Glomerular visceral epithelial cell (primary cell): ENCODE measurements at regions not wholly inside any gene's neighbourhood (a gene's known extent, or its start where the extent isn't known, plus 50 kb on each side); places are given as distances from the start of the nearest gene placed in this dataset.

Experiments used
- DNase-seq: peaks from one replicate; pipeline ENCODE4 v3.0.0-alpha.2; 2016; ENCODE audit errors: extremely low spot score

GRCh38 chr12:67496581-67496980 lies 152.0 kb upstream of the DYRK2 start:
- DNase-seq = no peak

DNA sequence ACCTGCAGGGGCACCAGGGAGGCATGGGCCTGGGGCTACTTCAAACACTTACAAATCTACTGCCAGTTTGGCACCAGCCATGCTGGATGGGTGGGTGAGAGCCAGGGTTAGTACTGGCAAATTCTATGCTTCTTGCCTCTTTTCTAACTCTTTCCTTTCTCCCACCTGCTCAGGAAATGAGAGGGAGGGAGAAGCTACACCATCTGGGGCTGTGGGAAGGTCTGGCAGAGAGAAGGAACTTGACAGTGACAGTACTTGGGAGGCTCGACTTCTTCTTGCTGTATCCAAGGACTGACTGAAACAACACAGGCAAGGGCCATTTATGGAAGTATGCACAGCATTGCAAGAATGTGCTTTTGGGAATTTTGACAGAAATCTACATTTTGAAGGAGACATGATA lies 149.6 kb upstream of the DYRK2 start:
- no peak for DNase-seq

DNA sequence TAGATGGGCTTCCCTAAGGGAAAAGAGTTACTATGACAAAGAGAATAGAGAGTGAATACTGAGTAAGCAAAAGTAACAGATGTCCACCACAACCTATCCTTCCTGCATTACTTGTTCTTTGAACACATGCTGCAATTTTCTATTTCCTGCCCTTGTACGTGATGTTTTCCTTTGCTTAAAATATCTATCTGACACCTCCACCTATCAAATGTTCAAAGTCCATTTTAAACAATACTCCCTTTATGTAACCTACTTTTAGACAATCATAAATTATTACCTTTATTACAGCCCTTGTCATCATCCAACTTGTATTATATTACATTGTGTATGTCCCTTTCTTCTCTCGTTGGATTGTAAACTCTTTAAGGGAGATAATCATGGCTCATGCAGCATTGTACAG lies 147.2 kb upstream of the DYRK2 start:
- no peak for DNase-seq

GRCh38 chr12:67504026-67504425 lies 144.5 kb upstream of the DYRK2 start:
- no peak for DNase-seq

DNA sequence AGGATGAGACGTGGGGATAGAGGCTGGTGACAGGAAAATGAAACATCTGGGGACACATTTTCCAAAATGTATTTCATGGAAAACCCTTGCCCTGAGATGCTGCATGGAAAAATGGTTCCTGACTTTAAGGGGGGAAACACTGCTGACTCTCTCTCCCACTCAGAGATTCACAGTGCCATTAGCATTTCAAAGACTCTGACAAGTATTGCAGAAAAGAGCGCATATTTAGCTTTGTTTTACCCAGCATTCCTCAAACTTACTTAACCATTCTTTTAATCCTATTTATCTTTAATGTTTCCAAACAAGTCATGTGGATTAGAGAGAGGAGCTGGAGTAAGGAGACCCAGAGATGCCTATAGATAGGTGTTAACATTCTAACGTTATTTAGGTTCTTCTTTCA lies 141.8 kb upstream of the DYRK2 start:
- no peak for DNase-seq

- no peak for DNase-seq
These were observed 139.7 kb upstream of the DYRK2 start for GRCh38 chr12:67508830-67509229.

DNA sequence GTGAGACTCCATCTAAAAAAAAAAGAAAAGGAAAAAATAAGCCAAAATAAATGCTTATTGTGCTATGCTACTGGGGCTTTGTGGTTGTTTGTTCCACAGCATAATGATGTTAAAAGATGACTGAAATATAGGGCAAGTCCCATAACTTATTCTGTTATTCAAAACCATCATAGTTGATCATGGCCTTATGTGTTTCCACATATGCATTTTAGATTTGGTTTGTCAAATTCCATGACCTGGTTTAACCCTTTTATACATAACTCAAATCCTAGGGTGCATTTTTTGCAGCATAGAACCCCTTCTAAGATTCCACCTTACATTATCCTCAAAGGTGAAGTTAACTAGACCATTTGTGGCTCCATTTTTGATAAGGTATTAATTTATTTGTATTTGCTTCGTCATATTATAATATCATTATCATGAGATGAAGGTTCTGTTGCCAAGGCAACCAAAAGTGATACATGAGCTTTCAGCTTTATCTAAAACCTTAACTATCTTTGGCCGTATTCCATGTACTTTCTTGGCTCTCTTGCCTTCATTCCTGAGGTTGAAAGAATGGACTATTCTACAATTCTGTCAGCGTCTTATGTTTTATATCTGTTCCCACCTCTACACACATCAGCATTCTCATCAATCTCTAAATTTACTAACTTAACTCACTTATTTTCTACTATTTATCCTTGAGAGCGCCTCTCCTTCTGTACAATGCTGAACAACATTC lies 138.7 kb upstream of the DYRK2 start:
- no peak for DNase-seq

DNA sequence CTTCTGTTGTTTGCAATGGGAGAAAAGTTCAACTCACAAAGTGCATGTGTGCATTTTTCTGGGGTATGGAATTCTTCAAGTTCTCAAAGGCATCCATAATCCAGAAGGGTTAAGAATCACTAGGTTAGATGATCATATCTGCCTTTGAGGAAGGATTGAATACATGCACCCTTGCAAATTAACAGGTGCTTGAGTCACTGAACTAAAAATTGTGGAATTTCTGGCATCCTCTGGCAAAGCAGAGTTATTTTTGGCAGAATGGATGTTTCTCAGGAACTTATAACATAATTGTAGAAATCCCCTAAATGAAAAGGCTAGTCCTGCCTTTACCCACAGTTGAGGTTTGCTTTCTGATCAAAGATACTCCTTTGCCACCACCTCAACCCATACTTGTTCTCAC lies 136.5 kb upstream of the DYRK2 start:
- DNase-seq = peak; percentile 21

GRCh38 chr12:67514502-67514901 lies 134.0 kb upstream of the DYRK2 start:
- no peak for DNase-seq

DNA sequence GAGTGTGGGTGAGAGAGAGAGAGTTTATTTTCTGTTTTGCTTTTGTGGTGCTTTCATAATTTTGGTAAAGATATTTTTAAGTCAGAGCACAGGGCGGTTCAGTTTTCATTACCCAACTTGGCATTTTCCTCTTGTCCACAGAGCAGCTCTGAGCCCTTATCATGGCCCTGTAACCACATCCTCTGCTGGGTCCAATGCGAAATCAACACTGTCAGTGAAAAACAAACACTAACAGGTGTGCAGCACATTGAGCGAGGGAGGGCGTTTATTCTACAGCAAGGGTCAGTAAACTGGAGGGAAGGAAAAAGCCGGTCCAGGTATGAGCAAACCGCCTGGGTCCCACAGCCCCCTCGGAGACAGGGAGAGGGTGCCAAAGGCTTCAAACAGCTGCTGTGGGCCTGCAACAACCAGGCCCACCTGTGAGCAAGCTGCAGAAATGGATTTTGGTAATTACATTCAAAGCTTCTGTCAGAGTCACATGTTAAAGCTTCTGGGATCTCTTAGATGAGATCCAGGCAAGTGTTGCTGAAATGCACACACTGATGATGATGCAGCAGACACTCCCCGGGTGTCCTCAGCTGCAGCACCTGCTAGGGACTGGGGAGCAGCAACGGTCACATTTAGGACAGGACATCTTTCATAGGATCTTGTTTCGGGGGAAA lies 132.7 kb upstream of the DYRK2 start:
- no peak for DNase-seq

DNA sequence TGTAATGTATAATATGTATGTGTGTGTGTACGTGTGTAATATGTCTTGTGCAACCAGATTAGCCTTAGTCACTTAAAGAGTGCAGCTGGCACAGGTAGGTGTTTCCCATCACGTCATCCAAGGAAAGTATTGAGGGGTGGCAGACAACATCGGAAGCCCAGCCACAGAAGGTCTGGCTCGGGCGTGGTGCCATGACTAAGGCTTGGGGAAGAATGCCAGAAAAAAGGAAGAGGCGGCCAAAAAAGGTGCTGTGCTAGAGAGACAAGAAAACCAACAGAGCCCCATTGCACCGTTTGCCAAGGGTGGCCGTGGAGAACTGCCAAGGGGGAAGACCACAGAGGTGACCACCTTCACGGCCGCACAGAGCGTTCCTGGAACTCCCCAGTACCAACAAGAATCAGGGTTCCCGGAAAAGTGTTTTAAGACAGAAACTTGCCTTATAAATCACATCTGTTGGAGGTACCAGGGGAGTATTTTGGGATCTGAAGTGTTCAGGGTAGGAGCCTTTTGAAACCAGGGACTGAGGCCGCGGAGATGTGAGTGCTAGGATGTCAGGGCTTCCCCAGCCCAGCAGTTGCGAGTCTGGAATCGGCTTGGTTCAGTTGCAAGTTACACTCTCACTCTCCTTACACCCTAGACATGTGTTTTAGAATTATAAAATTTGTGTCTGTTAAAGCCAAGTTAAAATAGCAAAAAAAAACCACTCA lies 131.2 kb upstream of the DYRK2 start:
- peak; percentile 84 for DNase-seq

DNA sequence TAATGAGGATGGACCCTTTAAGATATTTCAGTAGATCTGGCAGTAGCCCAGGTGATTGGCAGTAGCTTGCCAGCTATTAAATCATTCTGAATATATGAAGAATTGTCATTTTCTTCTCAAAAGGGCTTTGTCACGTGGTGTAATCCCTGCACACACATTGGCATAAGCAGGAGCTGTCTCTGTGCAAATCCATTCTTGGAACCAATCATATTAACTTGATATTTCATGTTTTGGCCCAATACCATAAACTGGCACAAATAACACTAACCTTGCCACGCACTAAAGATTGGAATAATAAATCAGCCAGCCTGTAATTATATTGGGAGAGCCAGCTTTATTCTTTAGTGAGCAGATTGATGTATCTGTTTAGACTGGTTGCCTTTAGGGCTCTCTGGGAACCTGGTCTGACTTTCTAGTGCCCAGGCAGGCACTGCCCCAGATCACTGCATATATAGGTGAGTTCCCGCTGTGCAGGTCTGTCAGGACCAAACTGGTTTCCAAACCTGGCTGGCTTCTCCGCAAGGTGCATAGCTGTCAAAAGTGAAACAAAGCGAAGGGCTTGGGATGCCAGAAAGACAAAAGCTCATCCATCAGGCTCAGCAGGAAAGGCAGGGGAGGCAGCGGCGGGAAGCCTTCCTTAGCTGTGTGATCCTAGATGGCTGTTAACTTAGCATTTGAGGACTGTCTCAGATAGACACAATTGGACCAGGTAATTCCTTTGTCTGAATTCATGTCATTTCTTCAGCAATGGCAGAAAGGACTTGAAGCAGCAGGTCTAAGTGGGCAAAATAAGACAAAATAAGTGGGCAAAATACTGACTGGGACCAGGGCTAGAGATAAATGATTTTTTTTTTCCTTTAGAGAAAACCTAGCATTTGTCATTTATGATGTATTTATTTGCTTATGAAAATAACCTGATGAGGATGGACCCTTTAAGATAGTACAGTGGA lies 128.8 kb upstream of the DYRK2 start:
- DNase-seq = no peak

- DNase-seq = no peak
These were observed 127.9 kb upstream of the DYRK2 start for GRCh38 chr12:67520606-67521005.

- DNase-seq = no peak
These were observed 126.3 kb upstream of the DYRK2 start for GRCh38 chr12:67522222-67522621.

GRCh38 chr12:67523538-67523937 lies 125.0 kb upstream of the DYRK2 start:
- DNase-seq = no peak

DNA sequence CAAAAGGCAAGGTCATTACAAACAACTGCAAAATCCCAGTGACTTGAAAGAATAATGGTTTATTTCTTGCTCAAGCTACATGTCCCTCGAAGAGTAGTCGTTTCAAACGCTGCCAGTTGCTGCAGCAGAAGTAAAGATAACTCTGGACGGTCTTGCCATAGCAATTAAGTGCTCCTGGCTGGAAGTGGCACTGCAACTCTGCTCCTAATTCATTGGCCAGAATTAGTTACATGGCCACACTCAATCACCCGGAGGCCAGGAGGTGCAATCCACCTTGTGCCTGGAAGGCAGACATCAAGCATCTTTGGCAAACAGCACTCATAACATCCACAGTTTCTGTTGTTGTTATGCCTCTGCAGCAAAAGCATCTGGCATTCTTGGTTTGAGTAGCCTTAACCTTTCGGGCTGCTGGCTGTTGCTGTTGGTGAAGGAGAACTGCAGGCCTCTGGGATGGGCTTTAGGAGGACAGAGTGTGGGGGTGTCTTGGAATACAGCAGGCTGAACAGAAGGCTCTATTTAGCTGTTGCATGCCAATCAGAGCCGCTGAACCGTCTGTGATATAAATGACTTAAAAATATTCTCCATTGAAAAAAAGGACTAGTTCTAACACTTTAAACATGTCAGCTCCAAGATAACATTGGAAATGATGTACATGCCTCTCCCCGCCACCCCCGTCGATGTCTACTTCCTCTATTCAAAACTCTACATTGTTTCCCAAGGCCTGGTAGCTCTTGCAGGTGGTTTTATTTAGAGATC lies 123.5 kb upstream of the DYRK2 start:
- DNase-seq = no peak

GRCh38 chr12:67525617-67525884 lies 123.0 kb upstream of the DYRK2 start:
- DNase-seq = no peak

DNA sequence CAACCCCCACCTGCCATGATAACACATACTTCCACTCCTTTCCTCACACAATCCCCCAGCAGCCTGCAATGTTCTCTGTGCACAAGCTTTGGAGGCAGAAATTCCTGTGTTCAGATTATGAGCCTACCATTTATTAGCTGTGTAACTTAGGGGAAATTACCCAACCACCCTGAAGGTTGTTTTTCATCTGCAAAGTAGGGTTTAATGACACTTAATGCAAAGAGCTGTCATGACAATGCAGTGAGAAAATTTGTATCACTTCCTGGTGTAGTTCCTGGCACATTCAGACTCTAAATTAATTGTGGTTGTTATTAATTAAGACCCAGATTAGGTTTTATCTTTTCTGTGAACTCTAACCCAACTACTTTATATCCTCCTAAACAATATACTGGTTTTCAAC lies 122.4 kb upstream of the DYRK2 start:
- DNase-seq = no peak

DNA sequence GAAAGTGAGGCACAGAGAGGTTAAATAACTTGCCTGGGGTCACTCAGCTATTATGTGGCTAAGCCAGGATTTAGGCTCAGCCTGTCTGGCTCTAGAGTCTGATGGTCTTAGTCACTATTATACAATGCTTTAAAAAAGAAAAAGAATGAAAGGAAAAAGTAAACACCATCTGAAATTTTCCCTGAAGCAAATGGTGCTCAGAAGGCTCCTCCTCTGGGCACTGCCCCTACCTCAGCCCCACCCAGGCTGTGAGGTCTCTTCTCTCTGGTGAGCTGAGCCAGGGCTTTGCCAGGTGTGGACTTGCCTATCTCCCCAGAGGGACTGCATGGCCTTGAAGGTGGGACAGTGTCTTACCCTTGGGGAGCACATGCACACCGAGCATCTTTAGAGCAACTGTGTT lies 117.5 kb upstream of the DYRK2 start:
- no peak for DNase-seq

- no peak for DNase-seq
These were observed 117.0 kb upstream of the DYRK2 start for GRCh38 chr12:67531501-67531900.

DNA sequence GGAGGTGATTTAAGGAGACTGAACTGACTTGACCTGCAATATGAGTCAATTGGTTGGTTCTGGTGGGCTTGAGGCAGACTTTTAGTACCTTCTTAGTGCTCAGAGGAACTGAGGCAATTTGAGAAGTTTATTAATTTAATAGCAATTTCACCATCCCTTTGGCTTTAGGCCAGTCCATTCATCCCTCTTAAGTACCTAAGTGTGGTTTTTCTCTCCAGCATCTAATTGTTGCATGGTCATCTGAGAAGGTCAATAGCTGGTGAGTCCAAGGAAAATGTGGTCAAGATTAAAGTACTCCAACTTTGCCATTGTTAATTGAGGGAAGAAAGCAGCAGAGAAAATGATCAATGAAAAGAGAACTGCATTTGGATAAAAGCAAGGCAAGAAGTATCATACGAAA lies 115.4 kb upstream of the DYRK2 start:
- DNase-seq = no peak

- no peak for DNase-seq
These were observed 114.5 kb upstream of the DYRK2 start for GRCh38 chr12:67534046-67534445.
